ENCODE measurements at regions not wholly inside any gene's neighbourhood (a gene's known extent, or its start where the extent isn't known, plus 50 kb on each side); places are given as distances from the start of the nearest gene placed in this dataset.

- TF ChIP-seq FOSL1 (IDR thresholded peaks at IDR 0.05; ENCODE audit: insufficient read depth, low read depth, low read length) (no peak), E2F6 (IDR thresholded peaks at IDR 0.05) (no peak)
Observed at GRCh38 chr13:76696370-76696769, 189.8 kb downstream of the KCTD12 start (continued).

Measured in H1 (cell line).